Type B pancreatic cell (in vitro differentiated cells): ENCODE measurements at regions not wholly inside any gene's neighbourhood (a gene's known extent, or its start where the extent isn't known, plus 50 kb on each side); places are given as distances from the start of the nearest gene placed in this dataset.

ENCODE experiments used
- DNase-seq: peaks from one replicate; pipeline ENCODE4 v3.0.0; 2021; ENCODE audit warnings: mixed read lengths; ENCODE audit not compliant: unreplicated experiment; ENCODE audit errors: extremely low spot score
- H3K27ac Mint-ChIP-seq: 2 replicates; pipeline ENCODE4 v1.8.0; 2021; ENCODE audit warnings: mild to moderate bottlenecking, mixed read lengths
- H3K27me3 Mint-ChIP-seq: 2 replicates; pipeline ENCODE4 v1.8.0; 2021; ENCODE audit warnings: mixed read lengths
- H3K36me3 Mint-ChIP-seq: 2 replicates; pipeline ENCODE4 v1.8.0; 2021; ENCODE audit warnings: mixed read lengths
- H3K4me1 Mint-ChIP-seq: one replicate; pipeline ENCODE4 v1.8.0; 2021; ENCODE audit warnings: mixed read lengths; ENCODE audit not compliant: unreplicated experiment
- H3K4me3 Mint-ChIP-seq: 2 replicates; pipeline ENCODE4 v1.8.0; 2021; ENCODE audit warnings: mild to moderate bottlenecking, mixed read lengths
- H3K9me3 Mint-ChIP-seq: 2 replicates; pipeline ENCODE4 v1.8.0; 2021; ENCODE audit warnings: mixed read lengths
- CTCF ChIP-seq: fragments of 200-600 bp; sonication (generic); conservative IDR thresholded peaks from 2 replicates; pipeline ENCODE4 v1.5.0; 2021; ENCODE audit warnings: antibody characterized with exemption, mild to moderate bottlenecking

GRCh38 chr21:27646691-27647090, 679.8 kb upstream of the ADAMTS5 start:
- no peaks in the 10 kb centered on the region for H3K4me1 Mint-ChIP-seq
- no peak for TF ChIP-seq CTCF
- H3K27ac Mint-ChIP-seq, result no peak overlapping the region
- no peaks in the 10 kb centered on the region for H3K36me3 Mint-ChIP-seq
- H3K9me3 Mint-ChIP-seq, result no peaks in the 10 kb centered on the region
- no peaks in the 10 kb centered on the region for H3K27me3 Mint-ChIP-seq
- DNase-seq, result no peak
- no peak overlapping the region for H3K4me3 Mint-ChIP-seq

GRCh38 chr21:27646056-27646455, 679.2 kb upstream of the ADAMTS5 start:
- no peaks in the 10 kb centered on the region for H3K4me1 Mint-ChIP-seq
- H3K9me3 Mint-ChIP-seq, result no peaks in the 10 kb centered on the region
- H3K27me3 Mint-ChIP-seq, result no peaks in the 10 kb centered on the region
- no peak for TF ChIP-seq CTCF
- no peak for DNase-seq
- no peak overlapping the region for H3K27ac Mint-ChIP-seq
- H3K36me3 Mint-ChIP-seq, result no peaks in the 10 kb centered on the region
- H3K4me3 Mint-ChIP-seq, result no peak overlapping the region

- no peak for DNase-seq
- no peaks in the 10 kb centered on the region for H3K36me3 Mint-ChIP-seq
- TF ChIP-seq CTCF, result no peak
- no peaks in the 10 kb centered on the region for H3K4me1 Mint-ChIP-seq
- H3K9me3 Mint-ChIP-seq, result no peaks in the 10 kb centered on the region
- no peaks in the 10 kb centered on the region for H3K27me3 Mint-ChIP-seq
- H3K27ac Mint-ChIP-seq, result no peak overlapping the region
- no peak overlapping the region for H3K4me3 Mint-ChIP-seq
These were observed 678.4 kb upstream of the ADAMTS5 start for GRCh38 chr21:27645285-27645684.

GRCh38 chr21:27643326-27643725, 676.4 kb upstream of the ADAMTS5 start:
- H3K36me3 Mint-ChIP-seq, result no peaks in the 10 kb centered on the region
- no peak for TF ChIP-seq CTCF
- no peak overlapping the region for H3K4me3 Mint-ChIP-seq
- H3K27me3 Mint-ChIP-seq, result no peaks in the 10 kb centered on the region
- DNase-seq, result no peak
- H3K4me1 Mint-ChIP-seq, result no peaks in the 10 kb centered on the region
- no peaks in the 10 kb centered on the region for H3K9me3 Mint-ChIP-seq
- H3K27ac Mint-ChIP-seq, result no peak overlapping the region

GRCh38 chr21:27639286-27639685, 672.4 kb upstream of the ADAMTS5 start:
- Mint-ChIP-seq H3K27ac (no peak overlapping the region), H3K9me3 (no peaks in the 10 kb centered on the region), H3K4me1 (no peaks in the 10 kb centered on the region), H3K4me3 (no peak overlapping the region), H3K36me3 (no peaks in the 10 kb centered on the region), H3K27me3 (no peaks in the 10 kb centered on the region)
- no peak for TF ChIP-seq CTCF
- no peak for DNase-seq

GRCh38 chr21:27636656-27637055, 669.8 kb upstream of the ADAMTS5 start:
- Mint-ChIP-seq H3K4me1 (no peaks in the 10 kb centered on the region), H3K9me3 (no peaks in the 10 kb centered on the region), H3K27ac (no peak overlapping the region), H3K27me3 (no peaks in the 10 kb centered on the region), H3K4me3 (no peak overlapping the region), H3K36me3 (no peaks in the 10 kb centered on the region)
- DNase-seq, result no peak
- no peak for TF ChIP-seq CTCF
